Middle frontal gyrus (tissue), 1 donor: ENCODE measurements at regions not wholly inside any gene's neighbourhood (a gene's known extent, or its start where the extent isn't known, plus 50 kb on each side); places are given as distances from the start of the nearest gene placed in this dataset.
"Not testable (repeated sequence)": the region's sequence is repeated elsewhere in the genome, so short reads cannot be mapped to it uniquely, and the experiment has no call there.

ENCODE experiments used
- DNase-seq: peaks from one replicate; pipeline ENCODE4 v3.0.0-alpha.2; 2015; ENCODE audit warnings: low spot score; ENCODE audit errors: extremely low spot score

GRCh38 chr3:74978684-74979083 lies 364.2 kb upstream of the CNTN3 start:
- DNase-seq: no peak

- not testable (repeated sequence) for DNase-seq
These were observed 370.8 kb upstream of the CNTN3 start for GRCh38 chr3:74985028-74985904.

GRCh38 chr3:74988095-74988494 lies 373.6 kb upstream of the CNTN3 start:
- no peak for DNase-seq

- DNase-seq: no peak
These were observed 378.4 kb upstream of the CNTN3 start for GRCh38 chr3:74992898-74993297.

- no peak for DNase-seq
These were observed 386.9 kb upstream of the CNTN3 start for GRCh38 chr3:75001330-75001729.

- no peak for DNase-seq
These were observed 398.4 kb upstream of the CNTN3 start for GRCh38 chr3:75012791-75013331.

GRCh38 chr3:75014008-75014407 lies 399.5 kb upstream of the CNTN3 start:
- DNase-seq: no peak

- no peak for DNase-seq
These were observed 400.8 kb upstream of the CNTN3 start for GRCh38 chr3:75015280-75015679.

- no peak for DNase-seq
These were observed 420.7 kb upstream of the CNTN3 start for GRCh38 chr3:75035146-75035545.

GRCh38 chr3:75042941-75043340 lies 428.5 kb upstream of the CNTN3 start:
- no peak for DNase-seq

- no peak for DNase-seq
These were observed 434.2 kb upstream of the CNTN3 start for GRCh38 chr3:75048650-75049049.

GRCh38 chr3:75049533-75049932 lies 435.1 kb upstream of the CNTN3 start:
- DNase-seq: no peak

- no peak for DNase-seq
These were observed 444.7 kb upstream of the CNTN3 start for GRCh38 chr3:75059120-75059519.

GRCh38 chr3:75061806-75062205 lies 447.3 kb upstream of the CNTN3 start:
- no peak for DNase-seq

- no peak for DNase-seq
These were observed 460.7 kb upstream of the CNTN3 start for GRCh38 chr3:75075158-75075557.

GRCh38 chr3:75076481-75076880 lies 462.0 kb upstream of the CNTN3 start:
- DNase-seq: no peak

GRCh38 chr3:75078290-75078689 lies 463.8 kb upstream of the CNTN3 start:
- DNase-seq: no peak

- DNase-seq: no peak
These were observed 468.4 kb upstream of the CNTN3 start for GRCh38 chr3:75082845-75083244.

GRCh38 chr3:75089841-75090240 lies 475.4 kb upstream of the CNTN3 start:
- DNase-seq: no peak

GRCh38 chr3:75101329-75102147 lies 487.1 kb upstream of the CNTN3 start:
- DNase-seq: no peak

GRCh38 chr3:75110741-75111140 lies 496.3 kb upstream of the CNTN3 start:
- DNase-seq: no peak

GRCh38 chr3:75115695-75116094 lies 501.2 kb upstream of the CNTN3 start:
- no peak for DNase-seq
